Endothelial cell of umbilical vein (primary cell): ENCODE measurements at regions not wholly inside any gene's neighbourhood (a gene's known extent, or its start where the extent isn't known, plus 50 kb on each side); places are given as distances from the start of the nearest gene placed in this dataset.

Source experiments
- BruUV-seq: library from RNA; stranded (reverse); fragments of 400-500 nt; replicated peaks from 2 replicates; lab custom pipeline; 2021; lab: Mats Ljungman, UMichigan
- CTCF ChIA-PET: fragments of 300-600, 350-600 bp; sonication (Branson Sonifier 250); formaldehyde crosslinking; loops from one replicate; lab custom pipeline; 2021; ENCODE audit warnings: antibody characterized with exemption, inconsistent platforms; lab: Charles Lee
- POLR2A ChIA-PET: fragments of 300-600, 350-600 bp; sonication (Branson Sonifier 250); formaldehyde crosslinking; loops from one replicate; lab custom pipeline; 2021; ENCODE audit warnings: antibody characterized with exemption, inconsistent platforms; lab: Charles Lee
- DNase-seq: peaks from one replicate; pipeline ENCODE4 v3.0.0-alpha.2; 2011; ENCODE audit warnings: low read depth, low spot score
- FAIRE-seq: peaks from 2 replicates; lab custom pipeline; 2011; peaks lifted over from hg19 to GRCh38; lab: Jason Lieb, UNC
- H2AFZ ChIP-seq: 2 replicates; pipeline ENCODE4 v1.6.0; 2012; ENCODE audit warnings: low read depth, low read length, control low read depth, inconsistent platforms
- H3K27ac ChIP-seq: 2 replicates; pipeline ENCODE4 v1.5.1; 2011; ENCODE audit warnings: low read depth, mild to moderate bottlenecking, control low read depth, low read length, moderate library complexity; ENCODE audit not compliant: insufficient read depth
- H3K27me3 ChIP-seq, 2 experiments: 2 replicates each; pipeline versions ENCODE4 v1.6.0 to v1.6.1; 2011; ENCODE audit warnings: low read length in 2 of 2, mixed read lengths in 1 of 2; ENCODE audit not compliant: control insufficient read depth in 2 of 2, insufficient read depth in 2 of 2
- H3K36me3 ChIP-seq, 2 experiments: 2 replicates in 1 of 2; 3 replicates in 1 of 2; pipeline ENCODE4 v1.5.1; 2011; ENCODE audit warnings: low read length in 2 of 2, mild to moderate bottlenecking in 1 of 2, moderate library complexity in 1 of 2; ENCODE audit not compliant: control insufficient read depth in 2 of 2, insufficient read depth in 2 of 2; ENCODE audit errors: extremely low read depth in 1 of 2
- H3K4me1 ChIP-seq: 3 replicates; pipeline ENCODE4 v1.5.1; 2011; ENCODE audit warnings: mild to moderate bottlenecking, low read length; ENCODE audit not compliant: control insufficient read depth, insufficient read depth; ENCODE audit errors: extremely low read depth
- H3K4me2 ChIP-seq: 2 replicates; pipeline ENCODE4 v1.6.1; 2011; ENCODE audit warnings: low read length, control low read depth, mixed read lengths; ENCODE audit not compliant: insufficient read depth
- H3K4me3 ChIP-seq, 3 experiments: fragments of 200-600 bp in 1 of 3; sonication (generic), shearing (Covaris generic) in 1 of 3; replicated peaks in 1 of 3; 2 replicates each; pipeline ENCODE4 v1.5.1; 2011 to 2016; ENCODE audit warnings: control low read depth in 3 of 3, low read length in 3 of 3, mild to moderate bottlenecking in 2 of 3, inconsistent platforms in 1 of 3, low read depth in 1 of 3, moderate library complexity in 1 of 3; ENCODE audit not compliant: insufficient read depth in 1 of 3
- H3K79me2 ChIP-seq: 2 replicates; pipeline ENCODE4 v1.6.0; 2012; ENCODE audit warnings: low read length, inconsistent platforms; ENCODE audit not compliant: control insufficient read depth, insufficient read depth
- H3K9ac ChIP-seq: replicated peaks from 2 replicates; pipeline ENCODE3; 2011; ENCODE audit warnings: low read length, control low read depth; ENCODE audit not compliant: insufficient read depth; ENCODE audit errors: extremely low read depth
- H3K9me1 ChIP-seq: replicated peaks from 3 replicates; pipeline ENCODE4 v1.6.0; 2011; ENCODE audit warnings: mild to moderate bottlenecking, low read length; ENCODE audit not compliant: control insufficient read depth, insufficient read depth; ENCODE audit errors: extremely low read depth
- H3K9me3 ChIP-seq: replicated peaks from 2 replicates; pipeline ENCODE4 v1.5.1; 2012; ENCODE audit warnings: low read length, inconsistent platforms; ENCODE audit not compliant: control insufficient read depth, insufficient read depth
- H4K20me1 ChIP-seq: replicated peaks from 2 replicates; pipeline ENCODE3; 2011; ENCODE audit warnings: mild to moderate bottlenecking, low read length; ENCODE audit not compliant: control insufficient read depth, insufficient read depth; ENCODE audit errors: extremely low read depth
- CTCF ChIP-seq, 2 donors: IDR thresholded peaks; 1 replicate in 1 of 2; 2 replicates in 1 of 2; pipeline ENCODE4 v1.5.1; 2011; ENCODE audit warnings: low read length in 2 of 2, mild to moderate bottlenecking in 2 of 2, moderate library complexity in 2 of 2, control low read depth in 1 of 2, inconsistent platforms in 1 of 2, low read depth in 1 of 2; ENCODE audit not compliant: insufficient read depth in 1 of 2; ENCODE audit errors: extremely low read depth in 1 of 2
- EZH2 ChIP-seq: IDR thresholded peaks from 2 replicates; pipeline ENCODE4 v1.6.1; 2012; ENCODE audit warnings: borderline replicate concordance, low read depth, mild to moderate bottlenecking, moderate library complexity, low read length, inconsistent platforms; ENCODE audit not compliant: severe bottlenecking
- FOS ChIP-seq: IDR thresholded peaks from 2 replicates; pipeline ENCODE4 v1.6.1; 2011; ENCODE audit warnings: mild to moderate bottlenecking, low read length, moderate library complexity, borderline replicate concordance; ENCODE audit not compliant: insufficient read depth
- GATA2 ChIP-seq: IDR thresholded peaks from 2 replicates; pipeline ENCODE4 v1.7.0; 2011; ENCODE audit warnings: low read depth, mild to moderate bottlenecking, moderate library complexity, mixed read lengths, low read length; ENCODE audit not compliant: insufficient read length, insufficient read depth
- JUN ChIP-seq: IDR thresholded peaks from 2 replicates; pipeline ENCODE4 v1.6.1; 2011; ENCODE audit warnings: borderline replicate concordance, low read depth; ENCODE audit not compliant: insufficient read length, insufficient read depth
- MAX ChIP-seq: IDR thresholded peaks from 2 replicates; pipeline ENCODE4 v1.6.1; 2011; ENCODE audit not compliant: insufficient read depth, insufficient read length
- MYC ChIP-seq: IDR thresholded peaks from one replicate; pipeline ENCODE4 v1.6.1; 2011; ENCODE audit warnings: mild to moderate bottlenecking, low read depth, low read length
- POLR2A ChIP-seq: IDR thresholded peaks from 2 replicates; pipeline ENCODE4 v1.6.1; 2012; ENCODE audit warnings: low read depth, mild to moderate bottlenecking, control low read depth, low read length
- POLR2AphosphoS5 ChIP-seq: IDR thresholded peaks from 2 replicates; pipeline ENCODE4 v1.6.1; 2012; ENCODE audit warnings: low read depth, mild to moderate bottlenecking, control low read depth, low read length, moderate library complexity; ENCODE audit not compliant: insufficient read depth
- dilution Hi-C: fragments of 300-500 bp; cut with MboI; formaldehyde crosslinking; loops from one replicate; pipeline ENCODE4 v1.15.0; 2019; ENCODE audit warnings: low sequenced_read_pairs; ENCODE audit not compliant: extremely low pct_ligation_motif_present
- intact Hi-C: fragments of 100-400 bp; cut with micrococcal nuclease; formaldehyde crosslinking; loops from one replicate; pipeline ENCODE4 v1.10.0; 2022

DNA sequence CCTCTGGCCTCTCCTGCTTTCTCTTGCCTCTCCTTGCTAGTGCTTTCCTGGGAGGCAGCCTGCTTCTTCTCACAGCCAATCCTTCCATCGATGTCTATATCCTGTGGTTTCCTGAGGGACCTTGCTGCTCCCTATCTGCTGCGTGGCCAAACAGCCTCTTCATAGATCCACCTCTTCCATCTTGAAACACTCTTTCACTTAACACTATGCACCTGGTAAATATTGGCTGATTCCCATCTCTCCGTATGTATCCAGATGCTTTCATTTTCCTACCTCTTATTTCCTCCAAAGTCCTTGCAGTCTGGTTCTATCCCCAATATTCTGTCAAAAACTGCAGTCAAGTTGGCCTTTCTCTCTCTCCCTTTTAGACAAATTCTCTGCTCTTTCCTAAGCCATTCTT lies 205.2 kb upstream of the CFAP20DC start:
- Histone ChIP-seq H3K27ac (no peak overlapping the region), H3K4me1 (no peaks in the 10 kb centered on the region), H3K4me3 (no peak overlapping the region), H3K27me3 (no peaks in the 10 kb centered on the region), H3K9me1 (no peaks in the 10 kb centered on the region), H3K9me3 (no peaks in the 10 kb centered on the region), H4K20me1 (no peaks in the 10 kb centered on the region), H3K9ac (no peak overlapping the region), H2AFZ (no peak overlapping the region), H3K4me2 (no peak overlapping the region), H3K36me3 (no peaks in the 10 kb centered on the region), H3K79me2 (no peaks in the 10 kb centered on the region)
- POLR2A ChIA-PET: no interaction called here
- CTCF ChIA-PET: no interaction called here
- no peak for FAIRE-seq
- dilution Hi-C loops (no loop called here), intact Hi-C loops (no loop called here)
- no TSS peak for BruUV-seq
- no peak for TF ChIP-seq JUN
- TF ChIP-seq CTCF (IDR thresholded peaks at IDR 0.05; ENCODE audit: extremely low read depth in 1 of 2, insufficient read depth in 1 of 2, low read depth in 1 of 2, low read length in 2 of 2): no peak
- TF ChIP-seq EZH2: no peak
- no peak for TF ChIP-seq MAX
- TF ChIP-seq GATA2: no peak
- TF ChIP-seq MYC: no peak
- no peak for TF ChIP-seq FOS
- no peak for TF ChIP-seq POLR2A
- no peak for TF ChIP-seq POLR2AphosphoS5
- no peak for DNase-seq
